AG08395 (cell line): ENCODE measurements at regions not wholly inside any gene's neighbourhood (a gene's known extent, or its start where the extent isn't known, plus 50 kb on each side); places are given as distances from the start of the nearest gene placed in this dataset.
"Not testable (repeated sequence)": the region's sequence is repeated elsewhere in the genome, so short reads cannot be mapped to it uniquely, and the experiment has no call there.

Source experiments
- DNase-seq: peaks from one replicate; pipeline ENCODE4 v3.0.0; 2012; ENCODE audit warnings: mixed read lengths, low spot score

- DNase-seq, result peak; percentile 49
Measured at GRCh38 chr9:92242260-92243136, 51.0 kb downstream of the IARS1 start.

GRCh38 chr9:92236915-92237314 lies 56.6 kb downstream of the IARS1 start:
- no peak for DNase-seq

- no peak for DNase-seq
Measured at GRCh38 chr9:92236465-92236864, 57.0 kb downstream of the IARS1 start.

- no peak for DNase-seq
Measured at GRCh38 chr9:92234514-92234913, 59.0 kb downstream of the IARS1 start.

- no peak for DNase-seq
Measured at GRCh38 chr9:92232190-92232589, 61.3 kb downstream of the IARS1 start.

- DNase-seq, result no peak
Measured at GRCh38 chr9:92228628-92229027, 64.9 kb downstream of the IARS1 start.

GRCh38 chr9:92224177-92224576 lies 69.3 kb downstream of the IARS1 start:
- no peak for DNase-seq

GRCh38 chr9:92223758-92224157 lies 69.7 kb downstream of the IARS1 start:
- DNase-seq, result no peak

GRCh38 chr9:92208693-92209524 lies 84.6 kb downstream of the IARS1 start:
- DNase-seq, result no peak

GRCh38 chr9:92206488-92206887 lies 87.0 kb downstream of the IARS1 start:
- DNase-seq, result no peak

GRCh38 chr9:92203887-92204286 lies 88.7 kb upstream of the SPTLC1 start:
- DNase-seq, result not testable (repeated sequence)

GRCh38 chr9:92198237-92198636 lies 83.0 kb upstream of the SPTLC1 start:
- DNase-seq, result not testable (repeated sequence)

GRCh38 chr9:92196909-92197308 lies 81.7 kb upstream of the SPTLC1 start:
- peak; percentile 50 for DNase-seq

GRCh38 chr9:92196400-92196799 lies 81.2 kb upstream of the SPTLC1 start:
- no peak for DNase-seq

- DNase-seq, result peak; percentile 56
Measured at GRCh38 chr9:92191801-92192200, 76.6 kb upstream of the SPTLC1 start.

- DNase-seq, result no peak
Measured at GRCh38 chr9:92190536-92190790, 75.2 kb upstream of the SPTLC1 start.

GRCh38 chr9:92189782-92190535 lies 74.7 kb upstream of the SPTLC1 start:
- DNase-seq, result no peak

- no peak for DNase-seq
Measured at GRCh38 chr9:92188969-92189781, 74.0 kb upstream of the SPTLC1 start.

GRCh38 chr9:92187989-92188714 lies 72.9 kb upstream of the SPTLC1 start:
- DNase-seq, result no peak

GRCh38 chr9:92187390-92187789 lies 72.2 kb upstream of the SPTLC1 start:
- DNase-seq, result no peak

- DNase-seq, result no peak
Measured at GRCh38 chr9:92186631-92187030, 71.4 kb upstream of the SPTLC1 start.
